ENCODE measurements at regions not wholly inside any gene's neighbourhood (a gene's known extent, or its start where the extent isn't known, plus 50 kb on each side); places are given as distances from the start of the nearest gene placed in this dataset.

DNA sequence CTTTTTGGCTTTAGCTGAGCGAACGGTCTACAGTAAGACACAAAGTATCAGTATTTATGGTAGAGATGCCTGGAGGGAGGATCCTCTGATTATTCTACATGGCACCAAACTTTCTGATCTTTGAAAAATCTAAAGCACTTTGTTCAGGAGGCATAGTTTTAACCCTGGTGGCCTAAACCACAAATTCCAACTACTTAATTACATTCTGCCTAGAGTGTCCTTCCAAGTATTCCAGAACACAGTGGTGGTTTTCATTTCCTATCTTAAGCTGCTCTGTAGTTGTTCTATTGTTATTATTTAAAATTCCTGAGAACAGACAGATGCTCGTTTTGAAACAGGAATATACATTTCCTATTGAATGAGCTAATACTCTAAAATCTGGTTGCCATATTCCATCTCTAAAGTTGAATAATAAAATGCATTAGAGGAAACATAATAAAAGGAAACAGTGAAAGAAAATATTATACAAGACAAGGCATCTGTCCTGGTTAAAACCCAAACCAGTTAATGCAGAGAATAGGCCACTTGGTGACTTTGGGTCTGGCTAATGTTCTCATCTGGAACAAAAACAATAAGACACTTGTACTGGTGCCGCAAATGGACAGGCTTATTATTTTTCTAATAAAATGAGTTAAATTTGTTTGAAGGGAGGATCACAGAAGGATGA lies 657.4 kb downstream of the SPRY1 start:
- TF ChIP-seq ZNF274 (IDR thresholded peaks at IDR 0.05; ENCODE audit: low read depth, low read length) (no peak), YY1 (IDR thresholded peaks at IDR 0.05; ENCODE audit: insufficient read depth, insufficient read length) (no peak)

All from NT2/D1 (cell line).